ENCODE measurements at regions not wholly inside any gene's neighbourhood (a gene's known extent, or its start where the extent isn't known, plus 50 kb on each side); places are given as distances from the start of the nearest gene placed in this dataset.

GRCh38 chr4:35948171-35948570, 296.1 kb downstream of the ARAP2 start:
- H3K36me3 Mint-ChIP-seq (ENCODE audit: insufficient read depth in 1 of 3, low read depth in 3 of 3), result peaks cover 3 to 11% (median 5%) of the 10 kb centered on the region in 3 experiments; a peak in 6 of 7 replicates
- H3K4me1 Mint-ChIP-seq, result peaks cover 10% of the 10 kb centered on the region in 2 experiments
- no peaks in the 10 kb centered on the region for H3K27me3 Mint-ChIP-seq (ENCODE audit: low read depth)
- H3K9me3 Mint-ChIP-seq, result peaks cover 10 to 11% of the 10 kb centered on the region in 2 experiments
- Histone ChIP-seq H2BK12ac (ENCODE audit: insufficient read length, low read depth, low read length) (no peak overlapping the region), H2AFZ (ENCODE audit: low read length) (no peak overlapping the region), H3K4me2 (ENCODE audit: insufficient read depth, insufficient read length, low read length) (no peak overlapping the region), H3K23ac (ENCODE audit: insufficient read length, low read depth, low read length) (no peak overlapping the region), H3K56ac (ENCODE audit: insufficient read length, low read depth, low read length) (no peak overlapping the region), H3K4ac (ENCODE audit: low read depth, low read length) (no peak overlapping the region), H3K9ac (ENCODE audit: extremely low read depth, insufficient read length, low read length) (no peak overlapping the region), H3K27ac (ENCODE audit: insufficient read length, low read depth, low read length) (no peak overlapping the region), H3K9me3 (ENCODE audit: control insufficient read depth, low read depth, low read length) (no peaks in the 10 kb centered on the region), H3K4me1 (ENCODE audit: insufficient read depth, low read length) (no peaks in the 10 kb centered on the region), H2BK5ac (ENCODE audit: insufficient read length, low read length) (no peak overlapping the region), H2BK120ac (ENCODE audit: low read depth, low read length, poor library complexity, severe bottlenecking) (no peak overlapping the region), H2BK20ac (ENCODE audit: low read depth, low read length, poor library complexity, severe bottlenecking) (no peak overlapping the region), H3T11ph (ENCODE audit: low read length) (no peak overlapping the region), H4K20me1 (ENCODE audit: control insufficient read depth, insufficient read depth, insufficient read length) (no peaks in the 10 kb centered on the region), H3K23me2 (ENCODE audit: insufficient read length, low read depth, low read length, poor library complexity, severe bottlenecking) (no peaks in the 10 kb centered on the region), H4K5ac (ENCODE audit: insufficient read length, low read depth, low read length) (no peak overlapping the region), H3K79me1 (ENCODE audit: insufficient read depth, low read depth, low read length, poor library complexity, severe bottlenecking) (no peaks in the 10 kb centered on the region), H2BK15ac (ENCODE audit: low read depth, low read length) (no peak overlapping the region), H3K79me2 (ENCODE audit: insufficient read depth, low read length) (no peaks in the 10 kb centered on the region), H3K14ac (ENCODE audit: insufficient read depth, low read length) (no peak overlapping the region), H2AK5ac (ENCODE audit: insufficient read length, low read length) (no peak overlapping the region), H3K18ac (ENCODE audit: insufficient read length, low read depth, low read length) (no peak overlapping the region), H4K8ac (replicated peaks; ENCODE audit: insufficient read length, low read depth, low read length) (no peak overlapping the region), H4K91ac (ENCODE audit: insufficient read length, low read depth, low read length) (no peak overlapping the region), H3K27me3 (ENCODE audit: insufficient read depth, low read length) (no peaks in the 10 kb centered on the region)
- H3K27ac Mint-ChIP-seq, result no peak overlapping the region
- no CpG with 5 or more reads among the region's 2 CpGs for WGBS (ENCODE audit: extremely low coverage, insufficient read length, low lambda C conversion rate)
- TF ChIP-seq, protein P1, sequence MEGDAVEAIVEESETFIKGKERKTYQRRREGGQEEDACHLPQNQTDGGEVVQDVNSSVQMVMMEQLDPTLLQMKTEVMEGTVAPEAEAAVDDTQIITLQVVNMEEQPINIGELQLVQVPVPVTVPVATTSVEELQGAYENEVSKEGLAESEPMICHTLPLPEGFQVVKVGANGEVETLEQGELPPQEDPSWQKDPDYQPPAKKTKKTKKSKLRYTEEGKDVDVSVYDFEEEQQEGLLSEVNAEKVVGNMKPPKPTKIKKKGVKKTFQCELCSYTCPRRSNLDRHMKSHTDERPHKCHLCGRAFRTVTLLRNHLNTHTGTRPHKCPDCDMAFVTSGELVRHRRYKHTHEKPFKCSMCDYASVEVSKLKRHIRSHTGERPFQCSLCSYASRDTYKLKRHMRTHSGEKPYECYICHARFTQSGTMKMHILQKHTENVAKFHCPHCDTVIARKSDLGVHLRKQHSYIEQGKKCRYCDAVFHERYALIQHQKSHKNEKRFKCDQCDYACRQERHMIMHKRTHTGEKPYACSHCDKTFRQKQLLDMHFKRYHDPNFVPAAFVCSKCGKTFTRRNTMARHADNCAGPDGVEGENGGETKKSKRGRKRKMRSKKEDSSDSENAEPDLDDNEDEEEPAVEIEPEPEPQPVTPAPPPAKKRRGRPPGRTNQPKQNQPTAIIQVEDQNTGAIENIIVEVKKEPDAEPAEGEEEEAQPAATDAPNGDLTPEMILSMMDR (conservative IDR thresholded peaks at IDR 0.05), result no peak
- no peak for DNase-seq
- no peak overlapping the region for H3K4me3 Mint-ChIP-seq

All from H9 (cell line).